ENCODE measurements at regions not wholly inside any gene's neighbourhood (a gene's known extent, or its start where the extent isn't known, plus 50 kb on each side); places are given as distances from the start of the nearest gene placed in this dataset.

GRCh38 chr20:60454491-60454890 is 496.3 kb downstream of the CDH26 start:
- no peak for DNase-seq

GRCh38 chr20:60455272-60455671 is 497.0 kb downstream of the CDH26 start:
- DNase-seq = no peak

- no peak for DNase-seq
Observed at GRCh38 chr20:60459212-60459611, 501.0 kb downstream of the CDH26 start.

GRCh38 chr20:60461993-60462392 is 503.8 kb downstream of the CDH26 start:
- DNase-seq = no peak

- no peak for DNase-seq
Observed at GRCh38 chr20:60463798-60464197, 505.6 kb downstream of the CDH26 start.

GRCh38 chr20:60465439-60465838 is 507.2 kb downstream of the CDH26 start:
- no peak for DNase-seq

- DNase-seq = no peak
Observed at GRCh38 chr20:60465993-60466686, 507.9 kb downstream of the CDH26 start.

- no peak for DNase-seq
Observed at GRCh38 chr20:60466687-60467022, 508.4 kb downstream of the CDH26 start.

GRCh38 chr20:60467078-60467477 is 508.9 kb downstream of the CDH26 start:
- no peak for DNase-seq

- no peak for DNase-seq
Observed at GRCh38 chr20:60467771-60468170, 509.5 kb downstream of the CDH26 start.

GRCh38 chr20:60469829-60470228 is 511.6 kb downstream of the CDH26 start:
- DNase-seq = no peak

- no peak for DNase-seq
Observed at GRCh38 chr20:60470366-60470765, 512.1 kb downstream of the CDH26 start.

GRCh38 chr20:60473211-60473610 is 515.0 kb downstream of the CDH26 start:
- no peak for DNase-seq

- no peak for DNase-seq
Observed at GRCh38 chr20:60474385-60474910, 516.2 kb downstream of the CDH26 start.

GRCh38 chr20:60476045-60476444 is 517.8 kb downstream of the CDH26 start:
- DNase-seq = no peak

GRCh38 chr20:60477958-60478357 is 519.7 kb downstream of the CDH26 start:
- DNase-seq = no peak

GRCh38 chr20:60478533-60478932 is 520.3 kb downstream of the CDH26 start:
- no peak for DNase-seq

GRCh38 chr20:60480950-60481742 is 522.9 kb downstream of the CDH26 start:
- no peak for DNase-seq

- no peak for DNase-seq
Observed at GRCh38 chr20:60481743-60482133, 523.5 kb downstream of the CDH26 start.

- DNase-seq = no peak
Observed at GRCh38 chr20:60482221-60483008, 524.2 kb downstream of the CDH26 start.

- DNase-seq = no peak
Observed at GRCh38 chr20:60483371-60483770, 525.1 kb downstream of the CDH26 start.

- DNase-seq = no peak
Observed at GRCh38 chr20:60484316-60484715, 526.1 kb downstream of the CDH26 start.

- DNase-seq = no peak
Observed at GRCh38 chr20:60485012-60485760, 527.0 kb downstream of the CDH26 start.

Measured in NCI-H82 (cell line).